HCT116 (cell line): ENCODE measurements at regions not wholly inside any gene's neighbourhood (a gene's known extent, or its start where the extent isn't known, plus 50 kb on each side); places are given as distances from the start of the nearest gene placed in this dataset.

Experiments used
- ATF3 ChIP-seq: IDR thresholded peaks from 2 replicates; pipeline ENCODE4 v1.6.1; 2012
- CEBPB ChIP-seq: IDR thresholded peaks from 2 replicates; pipeline ENCODE4 v1.6.1; 2012; ENCODE audit warnings: low read depth
- CTCF ChIP-seq, 3 experiments: fragments of 200-600 bp in 1 of 3; sonication (generic) in 1 of 3; IDR thresholded peaks in 2 of 3; conservative IDR thresholded peaks in 1 of 3; 2 replicates each; pipeline ENCODE4 v1.5.1; 2012 to 2017; ENCODE audit warnings: low read depth in 2 of 3, low read length in 2 of 3, antibody characterized with exemption in 1 of 3, borderline replicate concordance in 1 of 3, control low read depth in 1 of 3, mild to moderate bottlenecking in 1 of 3, mixed read lengths in 1 of 3, mixed run types in 1 of 3, moderate library complexity in 1 of 3; ENCODE audit not compliant: insufficient read depth in 1 of 3
- EZH2phosphoT487 ChIP-seq: fragments of 200-600 bp; IDR thresholded peaks from 2 replicates; pipeline ENCODE4 v1.6.1; 2018; ENCODE audit warnings: antibody characterized with exemption, borderline replicate concordance
- REST ChIP-seq: IDR thresholded peaks from 2 replicates; pipeline ENCODE4 v1.6.1; 2012; ENCODE audit warnings: low read depth
- SIN3A ChIP-seq: IDR thresholded peaks from 2 replicates; pipeline ENCODE4 v1.6.1; 2012; ENCODE audit warnings: low read depth
- SP1 ChIP-seq: IDR thresholded peaks from 2 replicates; pipeline ENCODE4 v1.6.1; 2012; ENCODE audit warnings: low read depth
- TCF7L2 ChIP-seq: IDR thresholded peaks from 2 replicates; pipeline ENCODE4 v1.7.0; 2011; ENCODE audit warnings: borderline replicate concordance, inconsistent platforms; ENCODE audit not compliant: insufficient read depth, insufficient read length; ENCODE audit errors: extremely low read depth
- YY1 ChIP-seq: IDR thresholded peaks from 2 replicates; pipeline ENCODE4 v1.6.1; 2011; ENCODE audit warnings: low read length, low read depth, moderate library complexity, mild to moderate bottlenecking; ENCODE audit not compliant: insufficient replicate concordance; ENCODE audit errors: extremely low read depth
- ZNF274 ChIP-seq: fragments of 200-500 bp; sonication (Bioruptor generic); IDR thresholded peaks from 2 replicates; pipeline ENCODE4 v1.6.1; 2014; ENCODE audit warnings: mild to moderate bottlenecking, low read depth, low read length, inconsistent platforms

- no peak for TF ChIP-seq REST
- no peak for TF ChIP-seq CTCF (IDR thresholded peaks at IDR 0.05 in 2 of 3, conservative IDR thresholded peaks at IDR 0.05 in 1 of 3; ENCODE audit: borderline replicate concordance in 1 of 3, insufficient read depth in 1 of 3, low read depth in 2 of 3, low read length in 2 of 3)
- no peak for TF ChIP-seq SIN3A
- no peak for TF ChIP-seq ATF3
- TF ChIP-seq EZH2phosphoT487 = no peak
- TF ChIP-seq CEBPB = no peak
- TF ChIP-seq SP1 = no peak
- no peak for TF ChIP-seq YY1
- no peak for TF ChIP-seq TCF7L2
- no peak for TF ChIP-seq ZNF274
Observed at GRCh38 chr12:45634273-45634917, 95.1 kb upstream of the ARID2 start.
